ENCODE measurements at regions not wholly inside any gene's neighbourhood (a gene's known extent, or its start where the extent isn't known, plus 50 kb on each side); places are given as distances from the start of the nearest gene placed in this dataset.

DNA sequence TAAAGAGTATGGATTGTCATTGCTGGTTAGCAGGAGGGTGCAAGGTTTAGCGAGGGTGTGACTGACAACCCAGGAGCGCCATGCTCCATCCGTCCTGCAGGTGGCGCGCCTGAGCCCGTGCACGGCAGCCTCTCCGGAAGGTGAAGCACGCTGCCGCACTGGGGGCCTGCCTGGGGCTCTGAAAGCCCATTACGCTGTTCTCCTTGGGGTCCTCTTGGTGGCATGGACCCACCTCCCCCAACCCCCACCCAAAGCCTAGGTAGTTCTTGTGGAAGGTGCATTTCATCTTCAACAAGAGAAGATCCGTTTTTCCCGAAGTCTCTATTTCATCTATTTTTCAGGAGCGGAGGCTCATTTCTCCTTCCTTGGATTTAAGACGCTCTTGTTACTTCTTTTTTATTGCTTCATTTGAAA, 197.4 kb upstream of the KCNG1 start:
- Histone ChIP-seq H3K4me3 (ENCODE audit: low read length) (no peak overlapping the region), H3K4me1 (ENCODE audit: control insufficient read depth, insufficient read depth, low read length) (no peaks in the 10 kb centered on the region), H3K27me3 (ENCODE audit: control insufficient read depth, insufficient read depth, low read length) (peaks cover 44% of the 10 kb centered on the region), H3K36me3 (ENCODE audit: control insufficient read depth, insufficient read depth, low read length) (no peaks in the 10 kb centered on the region), H3K9me3 (ENCODE audit: control insufficient read depth, low read depth, low read length) (peaks cover 5% of the 10 kb centered on the region), H3K27ac (ENCODE audit: low read length) (no peak overlapping the region)
- no peak for DNase-seq
- WGBS (ENCODE audit: insufficient coverage, low lambda C conversion rate), result 87% methylated on average over 4 of the region's 15 CpGs

DNA sequence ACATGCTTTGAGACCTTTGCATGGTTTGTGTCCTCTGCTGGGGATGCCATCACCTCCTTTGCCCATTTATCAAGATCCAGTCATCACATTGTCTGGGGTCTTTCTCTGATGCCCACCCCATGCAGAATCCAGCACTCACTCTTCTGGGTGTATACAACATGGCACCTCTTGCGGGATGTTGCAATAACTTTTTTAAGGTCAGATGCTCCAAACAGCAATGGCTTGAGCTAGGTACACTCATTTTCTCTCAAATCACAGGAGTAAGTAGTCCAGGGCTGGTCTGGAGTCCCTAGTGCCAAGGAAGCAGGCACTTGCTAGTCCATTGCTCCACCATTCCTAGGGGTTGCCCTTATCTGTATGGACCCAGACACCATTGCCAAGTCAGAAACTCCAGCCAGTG, 196.6 kb upstream of the KCNG1 start:
- Histone ChIP-seq H3K9me3 (ENCODE audit: control insufficient read depth, low read depth, low read length) (peaks cover 5% of the 10 kb centered on the region), H3K4me3 (ENCODE audit: low read length) (no peak overlapping the region), H3K27me3 (ENCODE audit: control insufficient read depth, insufficient read depth, low read length) (peaks cover 44% of the 10 kb centered on the region), H3K27ac (ENCODE audit: low read length) (no peak overlapping the region), H3K4me1 (ENCODE audit: control insufficient read depth, insufficient read depth, low read length) (no peaks in the 10 kb centered on the region), H3K36me3 (ENCODE audit: control insufficient read depth, insufficient read depth, low read length) (no peaks in the 10 kb centered on the region)
- no peak for DNase-seq
- WGBS (ENCODE audit: insufficient coverage, low lambda C conversion rate), result no CpG with 5 or more reads among the region's 1 CpG

DNA sequence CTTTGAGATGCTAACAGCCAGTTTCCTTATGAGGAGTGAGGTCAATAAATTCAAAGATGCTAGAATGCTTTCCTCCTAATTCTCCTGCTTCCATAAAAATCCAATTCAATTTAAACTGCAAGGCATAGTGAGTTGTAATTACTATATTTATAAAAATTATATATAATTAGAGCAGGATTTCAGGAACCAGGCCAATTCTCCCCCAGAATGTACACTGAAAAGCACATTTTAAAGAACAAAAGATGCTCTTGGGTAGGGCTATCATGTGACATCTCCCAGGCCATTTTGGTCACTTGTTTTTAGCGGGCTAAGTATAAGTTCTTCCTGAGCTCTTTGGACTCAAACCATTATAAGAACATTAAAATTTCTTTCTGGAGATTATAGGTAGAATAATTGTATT, 195.7 kb upstream of the KCNG1 start:
- H3K4me3 ChIP-seq (ENCODE audit: low read length), result no peak overlapping the region
- WGBS (ENCODE audit: insufficient coverage, low lambda C conversion rate), result no CpG with 5 or more reads among the region's 1 CpG
- DNase-seq, result no peak
- H3K27me3 ChIP-seq (ENCODE audit: control insufficient read depth, insufficient read depth, low read length), result peaks cover 44% of the 10 kb centered on the region
- peaks cover 5% of the 10 kb centered on the region for H3K9me3 ChIP-seq (ENCODE audit: control insufficient read depth, low read depth, low read length)
- no peaks in the 10 kb centered on the region for H3K36me3 ChIP-seq (ENCODE audit: control insufficient read depth, insufficient read depth, low read length)
- no peaks in the 10 kb centered on the region for H3K4me1 ChIP-seq (ENCODE audit: control insufficient read depth, insufficient read depth, low read length)
- no peak overlapping the region for H3K27ac ChIP-seq (ENCODE audit: low read length)

DNA sequence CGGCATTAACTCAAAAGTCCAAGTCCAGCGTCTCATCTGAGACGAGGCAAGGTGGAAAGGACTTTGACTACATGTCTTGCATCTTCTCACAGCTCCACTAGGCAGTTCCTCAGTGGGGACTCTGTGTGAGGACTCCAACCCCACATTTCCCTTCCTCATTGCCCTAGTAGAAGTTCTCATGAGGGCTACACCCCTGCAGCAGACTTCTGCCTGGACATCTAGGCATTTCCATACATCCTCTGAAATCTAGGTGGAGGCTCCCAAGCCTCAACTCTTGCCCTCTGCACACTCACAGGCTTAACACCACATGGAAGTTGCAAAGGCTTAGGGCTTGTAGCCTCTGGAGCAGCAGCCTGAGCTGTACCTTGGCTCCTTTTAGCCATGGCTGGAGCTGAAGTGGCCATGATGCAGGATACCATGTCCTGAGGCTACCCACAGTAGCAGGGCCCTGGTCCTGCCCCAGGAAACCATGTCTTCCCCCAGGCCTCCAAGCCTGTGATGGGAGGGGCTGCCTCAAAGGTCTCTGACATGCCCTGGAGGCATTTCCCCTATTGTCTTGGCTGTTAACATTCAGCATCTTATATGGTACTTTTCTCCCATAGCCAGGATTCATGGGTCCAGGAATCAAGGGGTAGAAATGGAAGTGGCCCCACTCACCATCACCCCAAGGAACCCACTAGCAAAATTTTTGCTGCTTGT, 194.6 kb upstream of the KCNG1 start:
- peaks cover 33% of the 10 kb centered on the region for H3K27me3 ChIP-seq (ENCODE audit: control insufficient read depth, insufficient read depth, low read length)

DNA sequence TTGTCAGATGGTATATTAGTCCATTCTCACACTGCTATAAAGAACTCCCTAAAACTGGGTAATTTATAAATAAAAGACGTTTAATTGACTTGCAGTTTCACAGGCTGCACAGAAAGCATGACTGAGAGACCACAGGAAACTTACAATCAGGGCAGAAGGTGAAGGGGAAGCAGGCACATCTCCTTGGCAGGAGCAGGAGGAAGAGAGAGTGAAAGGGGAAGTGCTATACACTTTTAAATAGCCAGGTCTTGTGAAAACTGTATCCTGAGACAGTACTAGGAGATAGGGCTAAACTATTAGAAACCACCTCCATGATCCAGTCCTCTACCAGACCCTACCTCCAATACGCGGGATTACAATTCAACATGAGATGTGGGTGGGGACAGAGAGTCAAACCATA, 193.9 kb upstream of the KCNG1 start:
- H3K27me3 ChIP-seq (ENCODE audit: control insufficient read depth, insufficient read depth, low read length), result peaks cover 26% of the 10 kb centered on the region

More for the DNA sequence above, 194.6 kb upstream of the KCNG1 start:
- H3K4me1 ChIP-seq (ENCODE audit: control insufficient read depth, insufficient read depth, low read length), result no peaks in the 10 kb centered on the region
- DNase-seq, result no peak
- peaks cover 5% of the 10 kb centered on the region for H3K9me3 ChIP-seq (ENCODE audit: control insufficient read depth, low read depth, low read length)
- no peaks in the 10 kb centered on the region for H3K36me3 ChIP-seq (ENCODE audit: control insufficient read depth, insufficient read depth, low read length)
- H3K27ac ChIP-seq (ENCODE audit: low read length), result no peak overlapping the region
- no peak overlapping the region for H3K4me3 ChIP-seq (ENCODE audit: low read length)
- no CpG with 5 or more reads among the region's 3 CpGs for WGBS (ENCODE audit: insufficient coverage, low lambda C conversion rate)

DNA sequence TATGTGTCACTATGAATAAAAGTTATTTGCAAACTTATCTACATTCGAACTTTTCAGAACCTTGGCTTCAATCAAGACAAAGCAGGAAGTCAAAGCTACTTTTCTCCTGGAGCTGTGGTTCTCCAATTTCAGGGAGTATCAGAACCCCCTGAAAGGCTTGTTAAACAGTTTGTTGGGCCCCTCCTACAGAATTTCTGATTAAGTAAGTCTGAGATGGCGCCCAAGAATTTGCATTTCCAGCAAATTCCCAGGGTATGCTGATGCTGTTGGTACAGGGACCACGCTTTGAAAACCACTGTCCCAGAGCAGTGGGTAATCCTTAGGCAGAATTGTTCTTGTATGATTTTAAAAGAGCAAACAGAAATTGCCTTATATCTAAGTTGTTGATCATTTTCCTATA, 189.9 kb upstream of the KCNG1 start:
- no peak overlapping the region for H3K27ac ChIP-seq (ENCODE audit: low read length)
- no CpG with 5 or more reads among the region's 3 CpGs for WGBS (ENCODE audit: insufficient coverage, low lambda C conversion rate)
- peaks cover 13% of the 10 kb centered on the region for H3K4me1 ChIP-seq (ENCODE audit: control insufficient read depth, insufficient read depth, low read length)
- H3K9me3 ChIP-seq (ENCODE audit: control insufficient read depth, low read depth, low read length), result peaks cover 3% of the 10 kb centered on the region
- no peak overlapping the region for H3K4me3 ChIP-seq (ENCODE audit: low read length)
- H3K36me3 ChIP-seq (ENCODE audit: control insufficient read depth, insufficient read depth, low read length), result no peaks in the 10 kb centered on the region
- H3K27me3 ChIP-seq (ENCODE audit: control insufficient read depth, insufficient read depth, low read length), result no peaks in the 10 kb centered on the region
- DNase-seq, result no peak

More for the DNA sequence above, 193.9 kb upstream of the KCNG1 start:
- no peak for DNase-seq
- no peak overlapping the region for H3K4me3 ChIP-seq (ENCODE audit: low read length)
- no CpG with 5 or more reads among the region's 3 CpGs for WGBS (ENCODE audit: insufficient coverage, low lambda C conversion rate)
- H3K4me1 ChIP-seq (ENCODE audit: control insufficient read depth, insufficient read depth, low read length), result peaks cover under 1% of the 10 kb centered on the region
- no peaks in the 10 kb centered on the region for H3K36me3 ChIP-seq (ENCODE audit: control insufficient read depth, insufficient read depth, low read length)
- H3K9me3 ChIP-seq (ENCODE audit: control insufficient read depth, low read depth, low read length), result peaks cover 5% of the 10 kb centered on the region
- H3K27ac ChIP-seq (ENCODE audit: low read length), result no peak overlapping the region

DNA sequence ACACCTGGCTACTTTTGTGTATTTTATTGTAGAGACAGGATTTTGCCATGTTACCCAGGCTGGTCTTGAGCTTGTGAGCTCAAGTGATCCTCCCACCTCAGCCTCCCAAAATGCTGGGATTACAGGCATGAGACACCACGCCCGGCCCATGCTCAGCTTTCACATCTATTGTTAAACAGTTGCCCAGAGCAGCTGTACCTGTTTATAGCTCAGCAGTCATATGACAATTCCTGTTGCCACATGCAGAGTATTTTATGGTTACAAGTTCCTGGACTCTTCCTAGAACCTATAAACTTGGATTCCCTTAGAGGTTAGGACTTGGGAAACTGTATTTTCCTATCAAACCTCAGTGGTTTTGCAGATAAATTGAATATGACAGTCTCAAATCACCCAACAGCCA, 188.3 kb upstream of the KCNG1 start:
- H3K36me3 ChIP-seq (ENCODE audit: control insufficient read depth, insufficient read depth, low read length), result no peaks in the 10 kb centered on the region
- peak; percentile 75 to 81 for DNase-seq
- no CpG with 5 or more reads among the region's 2 CpGs for WGBS (ENCODE audit: insufficient coverage, low lambda C conversion rate)
- peaks cover 13% of the 10 kb centered on the region for H3K4me1 ChIP-seq (ENCODE audit: control insufficient read depth, insufficient read depth, low read length)
- H3K27ac ChIP-seq (ENCODE audit: low read length), result peak overlapping the region; percentile 63
- H3K27me3 ChIP-seq (ENCODE audit: control insufficient read depth, insufficient read depth, low read length), result no peaks in the 10 kb centered on the region
- no peak overlapping the region for H3K4me3 ChIP-seq (ENCODE audit: low read length)
- no peaks in the 10 kb centered on the region for H3K9me3 ChIP-seq (ENCODE audit: control insufficient read depth, low read depth, low read length)

DNA sequence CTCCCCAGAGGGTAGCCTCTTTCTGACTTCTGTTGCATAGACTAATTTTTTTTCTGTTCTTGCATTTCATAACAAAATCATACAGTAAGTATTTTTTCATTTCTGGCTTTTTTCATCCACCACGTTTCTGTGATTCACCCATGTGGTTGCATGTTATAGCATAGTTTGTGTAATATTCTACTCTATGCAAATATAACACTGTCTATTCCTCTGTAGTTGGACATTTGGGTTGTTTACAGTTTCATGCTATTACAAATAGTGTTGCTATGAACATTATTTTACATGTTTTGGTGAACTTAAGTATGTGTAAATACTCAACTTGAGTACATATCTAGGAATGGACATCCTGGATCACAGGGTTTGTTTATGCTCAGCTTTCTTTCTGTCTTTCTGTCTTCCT, 187.2 kb upstream of the KCNG1 start:
- H3K36me3 ChIP-seq (ENCODE audit: control insufficient read depth, insufficient read depth, low read length), result no peaks in the 10 kb centered on the region
- no peak for DNase-seq
- no peak overlapping the region for H3K27ac ChIP-seq (ENCODE audit: low read length)
- peaks cover 13% of the 10 kb centered on the region for H3K4me1 ChIP-seq (ENCODE audit: control insufficient read depth, insufficient read depth, low read length)
- 20% methylated on average over 1 of the region's 1 CpG for WGBS (ENCODE audit: insufficient coverage, low lambda C conversion rate)
- no peaks in the 10 kb centered on the region for H3K27me3 ChIP-seq (ENCODE audit: control insufficient read depth, insufficient read depth, low read length)
- H3K9me3 ChIP-seq (ENCODE audit: control insufficient read depth, low read depth, low read length), result no peaks in the 10 kb centered on the region
- no peak overlapping the region for H3K4me3 ChIP-seq (ENCODE audit: low read length)

DNA sequence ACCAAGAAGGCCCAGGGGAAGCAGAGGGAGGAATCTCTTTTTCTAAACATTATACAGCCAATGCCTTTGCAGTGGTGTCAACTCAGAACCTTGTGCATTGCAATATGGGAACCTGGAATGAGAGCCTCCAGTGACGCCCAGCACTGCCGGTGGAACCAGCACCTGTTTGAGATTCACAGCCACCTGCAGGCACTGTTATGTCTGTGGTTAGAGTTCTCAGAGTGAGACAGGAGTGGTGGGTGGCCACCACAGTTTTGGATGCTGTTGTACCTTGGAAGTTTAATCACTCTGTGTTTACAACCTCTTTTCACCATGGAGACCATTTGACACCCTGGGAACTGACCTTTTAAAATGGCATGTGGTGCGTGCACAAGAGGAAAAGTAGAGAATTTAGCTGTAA, 185.3 kb upstream of the KCNG1 start:
- DNase-seq, result no peak
- no peak overlapping the region for H3K27ac ChIP-seq (ENCODE audit: low read length)
- H3K4me3 ChIP-seq (ENCODE audit: low read length), result no peak overlapping the region
- no peaks in the 10 kb centered on the region for H3K9me3 ChIP-seq (ENCODE audit: control insufficient read depth, low read depth, low read length)
- 40% methylated on average over 1 of the region's 3 CpGs for WGBS (ENCODE audit: insufficient coverage, low lambda C conversion rate)
- H3K27me3 ChIP-seq (ENCODE audit: control insufficient read depth, insufficient read depth, low read length), result peaks cover 3% of the 10 kb centered on the region
- peaks cover 13% of the 10 kb centered on the region for H3K4me1 ChIP-seq (ENCODE audit: control insufficient read depth, insufficient read depth, low read length)
- no peaks in the 10 kb centered on the region for H3K36me3 ChIP-seq (ENCODE audit: control insufficient read depth, insufficient read depth, low read length)

DNA sequence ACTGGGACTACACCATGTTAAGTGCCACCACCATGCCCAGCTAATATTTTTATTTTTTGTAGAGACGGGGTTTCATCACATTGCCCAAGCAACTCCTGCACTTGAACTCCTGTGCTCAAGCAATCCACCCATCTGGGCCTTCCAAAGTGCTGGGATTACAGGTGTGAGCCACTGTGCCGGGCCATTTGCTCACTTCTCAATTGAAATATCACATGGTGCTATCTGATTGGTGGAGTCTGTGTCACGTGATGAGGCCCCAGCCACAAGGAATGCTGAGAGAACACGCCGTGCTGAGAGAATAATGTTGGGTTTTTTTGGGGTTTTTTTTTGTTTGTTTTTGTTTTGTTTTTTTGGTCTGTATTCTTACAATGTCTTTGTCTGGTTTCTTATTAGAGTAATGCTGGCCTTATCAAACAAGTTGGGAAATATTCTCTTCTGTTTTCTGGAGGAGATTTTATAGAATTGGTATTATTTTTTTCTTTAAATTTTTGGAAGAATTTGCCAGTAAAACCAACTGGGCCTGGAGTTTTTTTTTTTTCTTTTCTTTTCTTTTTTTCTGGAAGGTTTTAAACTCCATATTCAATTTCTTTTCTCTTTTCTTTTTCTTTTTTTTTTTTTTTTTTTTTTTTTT, 183.2 kb upstream of the KCNG1 start:
- no peak for DNase-seq
- Histone ChIP-seq H3K27me3 (ENCODE audit: control insufficient read depth, insufficient read depth, low read length) (peaks cover 6% of the 10 kb centered on the region), H3K9me3 (ENCODE audit: control insufficient read depth, low read depth, low read length) (no peaks in the 10 kb centered on the region), H3K4me3 (ENCODE audit: low read length) (no peak overlapping the region), H3K36me3 (ENCODE audit: control insufficient read depth, insufficient read depth, low read length) (no peaks in the 10 kb centered on the region), H3K4me1 (ENCODE audit: control insufficient read depth, insufficient read depth, low read length) (peaks cover 7% of the 10 kb centered on the region), H3K27ac (ENCODE audit: low read length) (no peak overlapping the region)
- WGBS (ENCODE audit: insufficient coverage, low lambda C conversion rate), result 71% methylated on average over 2 of the region's 5 CpGs

DNA sequence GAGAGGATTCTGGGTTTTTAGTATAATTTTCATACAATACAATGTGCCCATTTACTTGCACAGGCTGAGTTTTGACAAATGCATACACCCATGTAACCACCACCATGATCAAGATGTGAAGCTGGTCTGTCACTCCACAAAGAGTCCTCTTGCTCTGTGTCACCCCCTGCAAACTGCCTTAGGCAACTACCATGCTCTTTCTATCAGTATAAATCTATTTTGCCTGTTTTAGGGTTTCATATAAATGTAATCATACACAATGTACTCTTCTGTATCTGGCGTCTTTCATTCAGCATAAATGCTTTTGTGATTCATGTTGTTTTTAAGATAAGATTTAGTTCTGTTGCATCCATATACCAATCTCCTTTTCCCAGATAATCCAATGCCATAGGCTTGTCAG, 181.9 kb upstream of the KCNG1 start:
- 63% methylated on average over 1 of the region's 1 CpG for WGBS (ENCODE audit: insufficient coverage, low lambda C conversion rate)
- Histone ChIP-seq H3K9me3 (ENCODE audit: control insufficient read depth, low read depth, low read length) (no peaks in the 10 kb centered on the region), H3K4me1 (ENCODE audit: control insufficient read depth, insufficient read depth, low read length) (no peaks in the 10 kb centered on the region), H3K27ac (ENCODE audit: low read length) (no peak overlapping the region), H3K4me3 (ENCODE audit: low read length) (no peak overlapping the region), H3K36me3 (ENCODE audit: control insufficient read depth, insufficient read depth, low read length) (no peaks in the 10 kb centered on the region), H3K27me3 (ENCODE audit: control insufficient read depth, insufficient read depth, low read length) (peaks cover 6% of the 10 kb centered on the region)
- no peak for DNase-seq
